ENCODE measurements at regions not wholly inside any gene's neighbourhood (a gene's known extent, or its start where the extent isn't known, plus 50 kb on each side); places are given as distances from the start of the nearest gene placed in this dataset.

DNA sequence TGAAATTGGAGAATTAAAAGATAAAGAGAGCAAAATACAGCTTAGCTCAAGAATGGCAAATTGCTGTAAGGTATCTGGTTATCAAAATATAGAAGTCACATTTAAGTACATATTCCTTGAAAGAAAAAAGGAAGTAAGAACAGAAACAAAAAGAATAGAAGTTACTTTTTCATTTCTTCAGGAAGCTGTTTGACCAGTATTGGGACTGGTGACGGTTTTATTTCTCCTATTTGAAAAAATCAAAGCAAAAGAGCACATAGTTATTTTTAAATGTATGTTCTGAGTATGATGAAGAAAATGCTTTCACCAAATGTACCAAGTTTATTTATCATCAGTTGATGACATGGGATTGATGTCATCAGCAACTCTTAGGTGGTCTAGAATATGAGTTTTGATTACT is 83.1 kb upstream of the OXGR1 start:
- DNase-seq = no peak
- H3F3A ChIP-seq (ENCODE audit: insufficient read depth, low read length) = no peaks in the 10 kb centered on the region
- H2AFZ ChIP-seq (ENCODE audit: low read length) = no peak overlapping the region
- H3K36me3 ChIP-seq (replicated peaks; ENCODE audit: insufficient read depth, low read length) = no peaks in the 10 kb centered on the region
- H3K27me3 ChIP-seq (replicated peaks; ENCODE audit: insufficient read depth, low read length) = no peaks in the 10 kb centered on the region
- H3K9me3 ChIP-seq (replicated peaks; ENCODE audit: insufficient read depth, low read length) = no peaks in the 10 kb centered on the region
- H3K27ac ChIP-seq (ENCODE audit: low read length) = no peak overlapping the region
- H3K9me2 ChIP-seq (replicated peaks; ENCODE audit: insufficient read depth, low read length) = no peaks in the 10 kb centered on the region
- no peaks in the 10 kb centered on the region for H3K79me2 ChIP-seq (ENCODE audit: low read length)
- no peak overlapping the region for H3K4me3 ChIP-seq (ENCODE audit: low read length)
- TF ChIP-seq EZH2 (optimal IDR thresholded peaks at IDR 0.05; ENCODE audit: low read depth, low read length) (no peak), CTCF (IDR thresholded peaks at IDR 0.05; ENCODE audit: low read length) (no peak), EZH2phosphoT487 (IDR thresholded peaks at IDR 0.05; ENCODE audit: low read length) (no peak)
- no peaks in the 10 kb centered on the region for H4K20me1 ChIP-seq (ENCODE audit: insufficient read depth, low read length)
- no peak overlapping the region for H3K4me2 ChIP-seq (ENCODE audit: low read depth, low read length)
- H3K9ac ChIP-seq (ENCODE audit: low read length) = no peak overlapping the region
- H3K4me1 ChIP-seq (ENCODE audit: low read length) = no peaks in the 10 kb centered on the region

GRCh38 chr13:97079726-97080125 is 85.5 kb upstream of the OXGR1 start:
- no peak overlapping the region for H3K4me3 ChIP-seq (ENCODE audit: low read length)
- H3F3A ChIP-seq (ENCODE audit: insufficient read depth, low read length) = no peaks in the 10 kb centered on the region
- H3K9me3 ChIP-seq (replicated peaks; ENCODE audit: insufficient read depth, low read length) = no peaks in the 10 kb centered on the region
- no peaks in the 10 kb centered on the region for H3K36me3 ChIP-seq (replicated peaks; ENCODE audit: insufficient read depth, low read length)
- no peak for DNase-seq
- no peak overlapping the region for H3K27ac ChIP-seq (ENCODE audit: low read length)
- no peaks in the 10 kb centered on the region for H3K27me3 ChIP-seq (replicated peaks; ENCODE audit: insufficient read depth, low read length)
- no peaks in the 10 kb centered on the region for H3K79me2 ChIP-seq (ENCODE audit: low read length)
- no peaks in the 10 kb centered on the region for H3K9me2 ChIP-seq (replicated peaks; ENCODE audit: insufficient read depth, low read length)
- H4K20me1 ChIP-seq (ENCODE audit: insufficient read depth, low read length) = no peaks in the 10 kb centered on the region
- TF ChIP-seq CTCF (IDR thresholded peaks at IDR 0.05; ENCODE audit: low read length) (no peak), EZH2 (optimal IDR thresholded peaks at IDR 0.05; ENCODE audit: low read depth, low read length) (no peak), EZH2phosphoT487 (IDR thresholded peaks at IDR 0.05; ENCODE audit: low read length) (no peak)
- no peak overlapping the region for H2AFZ ChIP-seq (ENCODE audit: low read length)
- no peak overlapping the region for H3K9ac ChIP-seq (ENCODE audit: low read length)
- no peak overlapping the region for H3K4me2 ChIP-seq (ENCODE audit: low read depth, low read length)
- no peaks in the 10 kb centered on the region for H3K4me1 ChIP-seq (ENCODE audit: low read length)

DNA sequence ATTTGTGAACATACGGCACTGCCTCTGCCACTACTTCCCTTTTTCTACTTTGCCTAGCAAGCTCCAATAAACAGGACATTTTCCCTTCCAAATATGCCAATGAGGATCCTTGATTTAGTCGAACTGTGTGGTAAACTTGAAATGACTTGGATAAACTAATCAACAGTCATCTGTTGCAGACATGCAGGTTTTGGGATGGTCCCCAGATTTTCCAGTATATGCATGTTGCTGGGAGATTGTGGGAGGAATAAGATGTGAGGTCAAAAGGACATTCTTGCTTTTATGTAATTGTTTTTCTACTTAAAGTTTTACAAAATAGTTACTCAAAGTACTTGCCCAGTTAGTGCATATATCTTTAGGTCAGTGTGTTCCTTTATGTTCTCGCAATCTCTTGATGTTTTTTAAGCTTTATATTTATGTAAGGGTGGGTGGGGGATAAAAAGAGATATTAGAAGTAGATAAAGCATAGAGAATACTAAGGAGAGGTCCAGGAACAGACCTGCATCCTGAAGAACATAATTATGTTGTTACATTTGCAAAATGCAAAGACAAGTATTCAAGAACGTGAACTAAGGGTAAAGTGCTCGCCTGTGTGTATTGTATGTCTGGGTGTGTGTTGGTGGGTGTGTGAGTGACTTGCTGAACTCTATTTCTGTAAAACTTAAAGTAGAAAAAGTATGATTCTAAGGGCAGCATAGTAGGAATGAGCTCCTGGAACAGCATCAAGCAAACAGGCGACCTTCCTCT is 88.4 kb upstream of the OXGR1 start:
- TF ChIP-seq CTCF (IDR thresholded peaks at IDR 0.05; ENCODE audit: low read length) = no peak
- no peak for TF ChIP-seq EZH2 (optimal IDR thresholded peaks at IDR 0.05; ENCODE audit: low read depth, low read length)
- no peak for TF ChIP-seq EZH2phosphoT487 (IDR thresholded peaks at IDR 0.05; ENCODE audit: low read length)
- Histone ChIP-seq H3K79me2 (ENCODE audit: low read length) (no peaks in the 10 kb centered on the region), H3K36me3 (replicated peaks; ENCODE audit: insufficient read depth, low read length) (no peaks in the 10 kb centered on the region), H3K27me3 (replicated peaks; ENCODE audit: insufficient read depth, low read length) (no peaks in the 10 kb centered on the region), H3F3A (ENCODE audit: insufficient read depth, low read length) (no peaks in the 10 kb centered on the region), H3K27ac (ENCODE audit: low read length) (no peak overlapping the region), H2AFZ (ENCODE audit: low read length) (no peak overlapping the region), H3K9me2 (replicated peaks; ENCODE audit: insufficient read depth, low read length) (no peaks in the 10 kb centered on the region), H3K4me1 (ENCODE audit: low read length) (no peaks in the 10 kb centered on the region), H3K9ac (ENCODE audit: low read length) (no peak overlapping the region), H3K4me3 (ENCODE audit: low read length) (no peak overlapping the region), H4K20me1 (ENCODE audit: insufficient read depth, low read length) (no peaks in the 10 kb centered on the region), H3K4me2 (ENCODE audit: low read depth, low read length) (no peak overlapping the region), H3K9me3 (replicated peaks; ENCODE audit: insufficient read depth, low read length) (no peaks in the 10 kb centered on the region)
- DNase-seq = no peak

All from MM.1S (cell line).